ENCODE measurements at regions not wholly inside any gene's neighbourhood (a gene's known extent, or its start where the extent isn't known, plus 50 kb on each side); places are given as distances from the start of the nearest gene placed in this dataset.
"Not testable (repeated sequence)": the region's sequence is repeated elsewhere in the genome, so short reads cannot be mapped to it uniquely, and the experiment has no call there.

- H4K20me1 ChIP-seq (ENCODE audit: control insufficient read depth, insufficient read depth, low read length, poor library complexity, severe bottlenecking); H3K36me3 ChIP-seq (replicated peaks in 1 of 2; ENCODE audit: control extremely low read depth in 1 of 2, control insufficient read depth in 1 of 2, extremely low read depth in 1 of 2, insufficient read depth in 2 of 2, low read length in 1 of 2); H3K9me3 Mint-ChIP-seq (ENCODE audit: insufficient read depth); H3K4me2 ChIP-seq (replicated peaks; ENCODE audit: low read depth, low read length, poor library complexity, severe bottlenecking); H3K9me3 ChIP-seq (ENCODE audit: control extremely low read depth in 1 of 3, control insufficient read depth in 2 of 3, insufficient read depth in 1 of 3, low read length in 2 of 3); H3K4me1 ChIP-seq (ENCODE audit: control insufficient read depth in 2 of 2, insufficient read depth in 2 of 2, low read length in 2 of 2); intact Hi-C loops (cut with micrococcal nuclease); DNase-seq; CTCF ChIA-PET; ATAC-seq (ENCODE audit: low read depth); H3K79me2 ChIP-seq (ENCODE audit: control insufficient read depth, insufficient read depth, low read length); H3K27me3 ChIP-seq (replicated peaks in 1 of 4; ENCODE audit: control extremely low read depth in 1 of 4, control insufficient read depth in 3 of 4, insufficient read depth in 4 of 4, low read length in 3 of 4); H2AFZ ChIP-seq (ENCODE audit: insufficient read depth, low read depth, low read length, poor library complexity, severe bottlenecking); POLR2A ChIA-PET; H3K27me3 Mint-ChIP-seq: not testable (repeated sequence)
- Histone ChIP-seq H3K27ac (ENCODE audit: low read length in 2 of 2) (peak overlapping the region; percentile 65 to 68), H3K9ac (ENCODE audit: low read length) (peak overlapping the region; percentile 39), H3K4me3 (ENCODE audit: control extremely low read depth in 1 of 5, extremely low read depth in 1 of 5, insufficient read depth in 1 of 5, low read depth in 2 of 5, low read length in 4 of 5) (peak overlapping the region in 1 of 5 experiments; percentile 9)
- Mint-ChIP-seq H3K27ac (peak overlapping the region; percentile 68), H3K4me1 (peaks cover 11% of the 10 kb centered on the region), H3K4me3 (peak overlapping the region; percentile 32)
- WGBS (ENCODE audit: insufficient coverage): no CpG with 5 or more reads among the region's 12 CpGs
Observed at GRCh38 chr2:87498169-87498853, 249.6 kb upstream of the PLGLB2 start.

- H3K4me2 ChIP-seq (replicated peaks; ENCODE audit: low read depth, low read length, poor library complexity, severe bottlenecking); H3K4me1 ChIP-seq (ENCODE audit: control insufficient read depth in 2 of 2, insufficient read depth in 2 of 2, low read length in 2 of 2); H3K4me3 ChIP-seq (ENCODE audit: control extremely low read depth in 1 of 5, extremely low read depth in 1 of 5, insufficient read depth in 1 of 5, low read depth in 2 of 5, low read length in 4 of 5); POLR2A ChIA-PET; H2AFZ ChIP-seq (ENCODE audit: insufficient read depth, low read depth, low read length, poor library complexity, severe bottlenecking); H3K9me3 Mint-ChIP-seq (ENCODE audit: insufficient read depth); H3K79me2 ChIP-seq (ENCODE audit: control insufficient read depth, insufficient read depth, low read length); ATAC-seq (ENCODE audit: low read depth); CTCF ChIA-PET; H3K9me3 ChIP-seq (ENCODE audit: control extremely low read depth in 1 of 3, control insufficient read depth in 2 of 3, insufficient read depth in 1 of 3, low read length in 2 of 3); intact Hi-C loops (cut with micrococcal nuclease); H3K4me3 Mint-ChIP-seq; H3K27me3 ChIP-seq (replicated peaks in 1 of 4; ENCODE audit: control extremely low read depth in 1 of 4, control insufficient read depth in 3 of 4, insufficient read depth in 4 of 4, low read length in 3 of 4); H3K36me3 ChIP-seq (replicated peaks in 1 of 2; ENCODE audit: control extremely low read depth in 1 of 2, control insufficient read depth in 1 of 2, extremely low read depth in 1 of 2, insufficient read depth in 2 of 2, low read length in 1 of 2); H4K20me1 ChIP-seq (ENCODE audit: control insufficient read depth, insufficient read depth, low read length, poor library complexity, severe bottlenecking); H3K27me3 Mint-ChIP-seq: not testable (repeated sequence)
- H3K9ac ChIP-seq (ENCODE audit: low read length): peak overlapping the region; percentile 39
- no CpG with 5 or more reads among the region's 7 CpGs for WGBS (ENCODE audit: insufficient coverage)
- H3K27ac ChIP-seq (ENCODE audit: low read length in 2 of 2): peak overlapping the region; percentile 65 to 68
- peak overlapping the region; percentile 41 for H3K27ac Mint-ChIP-seq
- DNase-seq: peak; percentile 16
- H3K4me1 Mint-ChIP-seq: peaks cover 11% of the 10 kb centered on the region
Observed at GRCh38 chr2:87498854-87499238, 249.0 kb upstream of the PLGLB2 start.

GRCh38 chr2:87499860-87500259, 248.0 kb upstream of the PLGLB2 start:
- H2AFZ ChIP-seq (ENCODE audit: insufficient read depth, low read depth, low read length, poor library complexity, severe bottlenecking); H3K4me3 ChIP-seq (ENCODE audit: control extremely low read depth in 1 of 5, extremely low read depth in 1 of 5, insufficient read depth in 1 of 5, low read depth in 2 of 5, low read length in 4 of 5); ATAC-seq (ENCODE audit: low read depth); H3K4me2 ChIP-seq (replicated peaks; ENCODE audit: low read depth, low read length, poor library complexity, severe bottlenecking); H3K27me3 ChIP-seq (replicated peaks in 1 of 4; ENCODE audit: control extremely low read depth in 1 of 4, control insufficient read depth in 3 of 4, insufficient read depth in 4 of 4, low read length in 3 of 4); H3K9ac ChIP-seq (ENCODE audit: low read length); intact Hi-C loops (cut with micrococcal nuclease); H3K36me3 ChIP-seq (replicated peaks in 1 of 2; ENCODE audit: control extremely low read depth in 1 of 2, control insufficient read depth in 1 of 2, extremely low read depth in 1 of 2, insufficient read depth in 2 of 2, low read length in 1 of 2); H3K27me3 Mint-ChIP-seq; H4K20me1 ChIP-seq (ENCODE audit: control insufficient read depth, insufficient read depth, low read length, poor library complexity, severe bottlenecking); H3K79me2 ChIP-seq (ENCODE audit: control insufficient read depth, insufficient read depth, low read length); H3K9me3 Mint-ChIP-seq (ENCODE audit: insufficient read depth); H3K9me3 ChIP-seq (ENCODE audit: control extremely low read depth in 1 of 3, control insufficient read depth in 2 of 3, insufficient read depth in 1 of 3, low read length in 2 of 3); H3K4me1 ChIP-seq (ENCODE audit: control insufficient read depth in 2 of 2, insufficient read depth in 2 of 2, low read length in 2 of 2); CTCF ChIA-PET; POLR2A ChIA-PET: not testable (repeated sequence)
- H3K4me3 Mint-ChIP-seq: peak overlapping the region; percentile 45
- peak overlapping the region; percentile 62 to 65 for H3K27ac ChIP-seq (ENCODE audit: low read length in 2 of 2)
- DNase-seq: peak; percentile 12
- peak overlapping the region; percentile 83 for H3K27ac Mint-ChIP-seq
- H3K4me1 Mint-ChIP-seq: peaks cover 10% of the 10 kb centered on the region
- WGBS (ENCODE audit: insufficient coverage): 40% methylated on average over 1 of the region's 6 CpGs

GRCh38 chr2:87500421-87500820, 247.5 kb upstream of the PLGLB2 start:
- H3K79me2 ChIP-seq (ENCODE audit: control insufficient read depth, insufficient read depth, low read length); H3K36me3 ChIP-seq (replicated peaks in 1 of 2; ENCODE audit: control extremely low read depth in 1 of 2, control insufficient read depth in 1 of 2, extremely low read depth in 1 of 2, insufficient read depth in 2 of 2, low read length in 1 of 2); CTCF ChIA-PET; H3K4me1 ChIP-seq (ENCODE audit: control insufficient read depth in 2 of 2, insufficient read depth in 2 of 2, low read length in 2 of 2); H3K9ac ChIP-seq (ENCODE audit: low read length); H3K4me2 ChIP-seq (replicated peaks; ENCODE audit: low read depth, low read length, poor library complexity, severe bottlenecking); ATAC-seq (ENCODE audit: low read depth); H3K27me3 ChIP-seq (replicated peaks in 1 of 4; ENCODE audit: control extremely low read depth in 1 of 4, control insufficient read depth in 3 of 4, insufficient read depth in 4 of 4, low read length in 3 of 4); POLR2A ChIA-PET; H3K9me3 ChIP-seq (ENCODE audit: control extremely low read depth in 1 of 3, control insufficient read depth in 2 of 3, insufficient read depth in 1 of 3, low read length in 2 of 3); H4K20me1 ChIP-seq (ENCODE audit: control insufficient read depth, insufficient read depth, low read length, poor library complexity, severe bottlenecking); H3K9me3 Mint-ChIP-seq (ENCODE audit: insufficient read depth); intact Hi-C loops (cut with micrococcal nuclease); H2AFZ ChIP-seq (ENCODE audit: insufficient read depth, low read depth, low read length, poor library complexity, severe bottlenecking); H3K4me1 Mint-ChIP-seq; H3K27me3 Mint-ChIP-seq; DNase-seq; H3K4me3 ChIP-seq (ENCODE audit: control extremely low read depth in 1 of 5, extremely low read depth in 1 of 5, insufficient read depth in 1 of 5, low read depth in 2 of 5, low read length in 4 of 5): not testable (repeated sequence)
- peak overlapping the region; percentile 62 to 65 for H3K27ac ChIP-seq (ENCODE audit: low read length in 2 of 2)
- Mint-ChIP-seq H3K4me3 (peak overlapping the region; percentile 4), H3K27ac (peak overlapping the region; percentile 93)
